Caco-2 (cell line): ENCODE measurements at regions not wholly inside any gene's neighbourhood (a gene's known extent, or its start where the extent isn't known, plus 50 kb on each side); places are given as distances from the start of the nearest gene placed in this dataset.

Experiments used
- BruUV-seq: library from RNA; stranded (reverse); fragments of 400-500 nt; replicated peaks from 2 replicates; lab custom pipeline; 2021; lab: Mats Ljungman, UMichigan
- CTCF ChIA-PET: fragments of 300-600 bp; sonication (Branson Sonifier 250); formaldehyde crosslinking; loops from one replicate; lab custom pipeline; 2022; ENCODE audit warnings: antibody characterized with exemption; lab: Charles Lee
- POLR2A ChIA-PET: fragments of 300-600 bp; sonication (Branson Sonifier 250); formaldehyde crosslinking; loops from one replicate; lab custom pipeline; 2022; ENCODE audit warnings: antibody characterized with exemption; lab: Charles Lee
- DNase-seq, 2 experiments: peaks; one replicate each; pipeline versions ENCODE4 v3.0.0 to v3.0.0-alpha.2; 2020 to 2022
- H3K27me3 ChIP-seq: replicated peaks from 2 replicates; pipeline ENCODE4 v1.6.0; 2011; ENCODE audit warnings: low read length; ENCODE audit not compliant: control insufficient read depth, insufficient read depth
- H3K36me3 ChIP-seq: 2 replicates; pipeline ENCODE4 v1.5.1; 2011; ENCODE audit warnings: low read length; ENCODE audit not compliant: control insufficient read depth, insufficient read depth
- H3K4me1 ChIP-seq: fragments of 250-450 bp; sonication (Bioruptor Pico); 2 replicates; pipeline ENCODE4 v1.5.1; 2020; ENCODE audit warnings: mild to moderate bottlenecking
- H3K4me3 ChIP-seq: 2 replicates; pipeline ENCODE4 v1.5.1; 2011; ENCODE audit warnings: low read depth, mild to moderate bottlenecking, control low read depth, low read length
- H3K9me3 ChIP-seq: fragments of 250-450 bp; sonication (Bioruptor Pico); 2 replicates; pipeline ENCODE4 v1.5.1; 2020; ENCODE audit warnings: mild to moderate bottlenecking, moderate library complexity
- H3K27ac Mint-ChIP-seq: one replicate; pipeline ENCODE4 v1.8.0; 2022; ENCODE audit warnings: mixed read lengths; ENCODE audit not compliant: unreplicated experiment
- H3K27me3 Mint-ChIP-seq: one replicate; pipeline ENCODE4 v1.8.0; 2022; ENCODE audit warnings: mixed read lengths; ENCODE audit not compliant: insufficient read depth, unreplicated experiment
- H3K36me3 Mint-ChIP-seq: one replicate; pipeline ENCODE4 v1.8.0; 2022; ENCODE audit warnings: mild to moderate bottlenecking, mixed read lengths; ENCODE audit not compliant: insufficient read depth, unreplicated experiment
- H3K4me1 Mint-ChIP-seq: one replicate; pipeline ENCODE4 v1.8.0; 2022; ENCODE audit warnings: low read depth, mixed read lengths; ENCODE audit not compliant: unreplicated experiment
- H3K4me3 Mint-ChIP-seq: one replicate; pipeline ENCODE4 v1.8.0; 2022; ENCODE audit warnings: mild to moderate bottlenecking, moderate library complexity, mixed read lengths; ENCODE audit not compliant: unreplicated experiment
- H3K9me3 Mint-ChIP-seq: one replicate; pipeline ENCODE4 v1.8.0; 2022; ENCODE audit warnings: mixed read lengths; ENCODE audit not compliant: unreplicated experiment
- intact Hi-C: fragments of 100-400 bp; cut with micrococcal nuclease; formaldehyde crosslinking; loops from one replicate; pipeline ENCODE4 v1.10.0; 2022; ENCODE audit not compliant: unreplicated experiment
- TF ChIP-seq, protein P1 (sequence below), 2 experiments: fragments of 200-600 bp in 1 of 2; IDR thresholded peaks; 1 replicate in 1 of 2; 2 replicates in 1 of 2; pipeline versions ENCODE4 v1.5.1 to v1.8.0; 2011 to 2022; ENCODE audit warnings: antibody characterized with exemption in 1 of 2, control low read depth in 1 of 2, inconsistent platforms in 1 of 2, low read depth in 1 of 2, low read length in 1 of 2, mild to moderate bottlenecking in 1 of 2, moderate library complexity in 1 of 2; ENCODE audit not compliant: insufficient read depth in 1 of 2, severe bottlenecking in 1 of 2, unreplicated experiment in 1 of 2

DNA sequence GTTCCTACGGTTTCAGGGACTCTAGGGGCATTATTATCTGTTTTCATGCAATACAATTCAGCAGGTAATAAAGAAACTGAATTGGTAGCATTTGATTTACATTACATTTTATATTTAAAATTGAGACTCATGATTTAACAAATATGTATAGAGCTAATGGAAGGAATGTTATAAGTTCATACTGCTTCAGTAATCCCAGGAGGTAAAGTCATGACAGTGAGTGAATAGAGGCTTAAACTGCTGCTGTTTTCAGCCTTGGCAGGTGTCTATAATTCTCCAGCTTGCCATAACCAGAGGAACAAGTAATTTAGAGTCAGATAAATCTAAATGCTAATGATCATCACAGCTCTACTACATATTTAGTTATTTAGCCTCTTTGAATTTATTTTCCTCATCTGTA is 360.8 kb upstream of the MANEA start:
- H3K9me3 ChIP-seq: no peaks in the 10 kb centered on the region
- no peak overlapping the region for H3K4me3 ChIP-seq
- Mint-ChIP-seq H3K36me3 (no peaks in the 10 kb centered on the region), H3K4me1 (no peaks in the 10 kb centered on the region), H3K27ac (no peak overlapping the region), H3K27me3 (peaks cover under 1% of the 10 kb centered on the region), H3K9me3 (no peaks in the 10 kb centered on the region), H3K4me3 (no peak overlapping the region)
- CTCF ChIA-PET: no interaction called here
- H3K36me3 ChIP-seq: no peaks in the 10 kb centered on the region
- H3K27me3 ChIP-seq: no peaks in the 10 kb centered on the region
- intact Hi-C loops: no loop called here
- no TSS peak for BruUV-seq
- DNase-seq: no peak
- POLR2A ChIA-PET: no interaction called here
- H3K4me1 ChIP-seq: no peaks in the 10 kb centered on the region
- TF ChIP-seq, protein P1, sequence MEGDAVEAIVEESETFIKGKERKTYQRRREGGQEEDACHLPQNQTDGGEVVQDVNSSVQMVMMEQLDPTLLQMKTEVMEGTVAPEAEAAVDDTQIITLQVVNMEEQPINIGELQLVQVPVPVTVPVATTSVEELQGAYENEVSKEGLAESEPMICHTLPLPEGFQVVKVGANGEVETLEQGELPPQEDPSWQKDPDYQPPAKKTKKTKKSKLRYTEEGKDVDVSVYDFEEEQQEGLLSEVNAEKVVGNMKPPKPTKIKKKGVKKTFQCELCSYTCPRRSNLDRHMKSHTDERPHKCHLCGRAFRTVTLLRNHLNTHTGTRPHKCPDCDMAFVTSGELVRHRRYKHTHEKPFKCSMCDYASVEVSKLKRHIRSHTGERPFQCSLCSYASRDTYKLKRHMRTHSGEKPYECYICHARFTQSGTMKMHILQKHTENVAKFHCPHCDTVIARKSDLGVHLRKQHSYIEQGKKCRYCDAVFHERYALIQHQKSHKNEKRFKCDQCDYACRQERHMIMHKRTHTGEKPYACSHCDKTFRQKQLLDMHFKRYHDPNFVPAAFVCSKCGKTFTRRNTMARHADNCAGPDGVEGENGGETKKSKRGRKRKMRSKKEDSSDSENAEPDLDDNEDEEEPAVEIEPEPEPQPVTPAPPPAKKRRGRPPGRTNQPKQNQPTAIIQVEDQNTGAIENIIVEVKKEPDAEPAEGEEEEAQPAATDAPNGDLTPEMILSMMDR (IDR thresholded peaks at IDR 0.05; ENCODE audit: insufficient read depth in 1 of 2, low read depth in 1 of 2, low read length in 1 of 2, severe bottlenecking in 1 of 2, unreplicated experiment in 1 of 2): no peak

DNA sequence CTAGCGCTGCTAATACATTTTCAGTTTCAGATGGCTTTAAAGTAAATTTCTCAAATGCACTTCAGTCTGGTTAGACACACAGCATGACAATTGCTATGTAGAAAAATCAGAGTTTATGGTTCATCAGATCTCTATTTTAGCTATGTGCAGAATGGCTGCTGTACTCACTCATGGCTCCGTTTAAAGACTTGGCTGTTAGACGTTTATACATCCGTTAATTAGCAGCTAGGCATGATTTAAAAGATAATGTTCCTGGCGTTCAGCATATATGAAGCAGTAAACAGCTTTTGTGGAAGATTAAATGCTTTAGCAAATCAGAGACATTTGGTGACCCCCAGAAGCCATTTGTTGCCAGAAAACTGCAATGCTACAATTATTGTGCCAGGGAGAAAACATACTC is 350.0 kb upstream of the MANEA start:
- Mint-ChIP-seq H3K4me3 (no peak overlapping the region), H3K27me3 (no peaks in the 10 kb centered on the region), H3K4me1 (no peaks in the 10 kb centered on the region), H3K9me3 (no peaks in the 10 kb centered on the region), H3K27ac (no peak overlapping the region), H3K36me3 (no peaks in the 10 kb centered on the region)
- Histone ChIP-seq H3K36me3 (no peaks in the 10 kb centered on the region), H3K4me3 (no peak overlapping the region), H3K4me1 (no peaks in the 10 kb centered on the region), H3K27me3 (no peaks in the 10 kb centered on the region), H3K9me3 (no peaks in the 10 kb centered on the region)
- TF ChIP-seq, protein P1 (IDR thresholded peaks at IDR 0.05; ENCODE audit: insufficient read depth in 1 of 2, low read depth in 1 of 2, low read length in 1 of 2, severe bottlenecking in 1 of 2, unreplicated experiment in 1 of 2): no peak
- intact Hi-C loops: no loop called here
- no TSS peak for BruUV-seq
- ChIA-PET CTCF (no interaction called here), POLR2A (no interaction called here)
- no peak for DNase-seq

- no peaks in the 10 kb centered on the region for H3K36me3 ChIP-seq
- TF ChIP-seq, protein P1 (IDR thresholded peaks at IDR 0.05; ENCODE audit: insufficient read depth in 1 of 2, low read depth in 1 of 2, low read length in 1 of 2, severe bottlenecking in 1 of 2, unreplicated experiment in 1 of 2): no peak
- no peak for DNase-seq
- no peaks in the 10 kb centered on the region for H3K36me3 Mint-ChIP-seq
- H3K4me1 ChIP-seq: no peaks in the 10 kb centered on the region
- H3K4me3 ChIP-seq: no peak overlapping the region
- BruUV-seq: no TSS peak
- H3K4me1 Mint-ChIP-seq: no peaks in the 10 kb centered on the region
- H3K27ac Mint-ChIP-seq: no peak overlapping the region
- POLR2A ChIA-PET: no interaction called here
- no peaks in the 10 kb centered on the region for H3K27me3 Mint-ChIP-seq
- no peaks in the 10 kb centered on the region for H3K9me3 ChIP-seq
- H3K4me3 Mint-ChIP-seq: no peak overlapping the region
- no peaks in the 10 kb centered on the region for H3K27me3 ChIP-seq
- no peaks in the 10 kb centered on the region for H3K9me3 Mint-ChIP-seq
- CTCF ChIA-PET: no interaction called here
- intact Hi-C loops: no loop called here
Measured at GRCh38 chr6:95228636-95229035, 348.7 kb upstream of the MANEA start.
